Muscle of back (tissue), 3 donors: ENCODE measurements at regions not wholly inside any gene's neighbourhood (a gene's known extent, or its start where the extent isn't known, plus 50 kb on each side); places are given as distances from the start of the nearest gene placed in this dataset.

Source experiments
- DNase-seq, 3 donors: peaks; one replicate each; pipeline versions ENCODE4 v3.0.0 to v3.0.0-alpha.2; 2013

GRCh38 chr3:124535306-124535705, 194.9 kb upstream of the UMPS start:
- DNase-seq = no peak

- DNase-seq = no peak
Measured at GRCh38 chr3:124540550-124541211, 189.6 kb upstream of the UMPS start.

GRCh38 chr3:124542214-124542869, 187.9 kb upstream of the UMPS start:
- no peak for DNase-seq

DNA sequence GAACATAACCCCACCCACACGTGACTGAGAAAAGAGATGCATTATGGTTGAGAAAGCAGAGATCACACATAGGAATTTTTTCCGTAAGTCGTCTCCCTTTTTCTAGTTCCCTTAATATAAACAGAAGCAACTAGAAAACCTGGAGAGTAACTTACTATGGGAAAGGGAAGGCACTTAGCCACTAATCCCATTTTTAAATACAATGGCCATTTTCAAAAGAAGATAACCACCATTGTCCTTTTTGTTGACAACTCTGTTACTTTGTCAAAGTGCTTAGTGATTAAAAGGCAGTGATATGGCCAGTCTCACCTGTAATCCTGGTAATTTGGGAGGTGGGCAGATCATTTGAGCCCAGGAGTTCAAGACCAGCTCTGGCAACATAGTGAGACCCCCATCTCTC, 184.4 kb upstream of the UMPS start:
- no peak for DNase-seq

GRCh38 chr3:124552224-124552623, 178.0 kb upstream of the UMPS start:
- no peak for DNase-seq

- DNase-seq = no peak
Measured at GRCh38 chr3:124553178-124553577, 177.1 kb upstream of the UMPS start.

GRCh38 chr3:124556636-124557035, 173.6 kb upstream of the UMPS start:
- DNase-seq = no peak

DNA sequence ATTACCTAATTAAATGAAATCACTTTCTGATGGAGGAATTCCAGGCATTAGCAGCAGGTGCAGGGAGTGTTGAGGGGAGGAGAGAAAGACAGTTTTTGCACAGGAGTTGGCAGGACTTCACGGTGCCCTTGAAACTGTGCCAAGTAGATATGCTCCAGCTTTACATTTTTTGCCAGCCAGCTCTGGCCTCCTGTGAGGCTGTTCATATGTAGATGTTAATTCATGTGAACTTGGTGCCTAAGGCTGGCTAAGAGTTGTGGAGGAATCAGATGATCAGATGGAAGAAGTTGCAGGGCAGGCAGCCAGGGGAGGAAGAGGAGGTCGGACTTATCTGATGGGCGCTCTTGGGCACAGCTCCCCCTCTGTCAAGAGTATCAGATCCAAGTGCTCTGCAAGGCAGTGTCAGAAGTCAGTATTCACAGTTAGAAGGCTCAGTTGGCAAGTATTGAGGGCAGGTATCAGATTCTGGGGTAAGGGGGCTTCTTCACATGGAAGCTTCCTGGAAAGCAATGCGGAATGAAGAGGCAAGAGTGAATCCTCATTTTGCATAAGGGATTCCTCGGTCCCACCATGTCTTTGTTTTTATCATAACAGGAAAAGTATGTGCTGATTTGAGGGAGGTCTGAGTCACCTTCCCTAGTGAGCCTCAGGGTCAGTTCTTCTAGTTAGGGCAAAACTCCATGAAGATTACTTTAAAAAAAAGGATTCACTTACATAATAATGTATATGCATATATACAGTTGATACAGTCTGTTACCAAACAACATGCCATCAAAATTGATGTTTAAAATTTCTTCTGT, 172.6 kb upstream of the UMPS start:
- no peak for DNase-seq

GRCh38 chr3:124558991-124559845, 171.0 kb upstream of the UMPS start:
- peak; percentile 67 to 95 (median 81) for DNase-seq

DNA sequence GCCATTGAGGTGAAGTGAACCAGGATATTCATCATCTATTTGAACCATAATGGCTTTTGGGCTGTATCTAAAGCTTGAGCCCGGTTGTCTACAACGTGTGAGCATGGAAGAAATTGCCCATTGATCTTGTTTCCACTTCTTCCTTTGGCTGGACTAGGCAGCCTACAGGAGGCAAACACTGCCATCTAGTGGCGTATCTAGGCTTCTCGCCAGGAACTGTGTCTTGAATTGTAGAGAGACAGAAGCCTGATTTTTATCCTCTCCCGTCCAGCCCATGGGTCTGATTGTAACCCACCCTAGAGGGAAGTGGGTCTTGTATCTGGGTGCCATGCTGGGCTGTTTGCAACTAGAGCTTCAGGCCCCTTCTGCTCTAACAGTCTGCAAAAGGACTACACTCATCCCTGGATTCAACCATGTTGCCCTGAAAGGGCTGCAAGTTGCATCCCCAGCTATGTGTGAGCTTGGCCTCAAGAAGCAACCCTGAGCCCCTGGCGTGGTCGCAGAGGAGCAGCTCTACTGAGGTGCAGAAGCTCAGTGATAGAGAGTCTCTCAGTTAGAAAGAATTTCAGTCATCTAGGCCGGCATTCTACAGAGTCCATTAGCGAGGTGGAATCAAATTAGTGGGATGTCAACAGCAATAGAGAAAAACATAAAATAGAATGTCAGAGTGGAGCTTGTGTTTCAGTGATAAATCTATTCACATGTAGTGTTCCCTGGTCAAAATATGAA, 170.2 kb upstream of the UMPS start:
- peak; percentile 79 to 85 (median 82) for DNase-seq

GRCh38 chr3:124560666-124561215, 169.5 kb upstream of the UMPS start:
- DNase-seq = no peak

- DNase-seq = no peak
Measured at GRCh38 chr3:124562769-124563168, 167.5 kb upstream of the UMPS start.

GRCh38 chr3:124563376-124563775, 166.9 kb upstream of the UMPS start:
- no peak for DNase-seq

GRCh38 chr3:124565013-124565412, 165.2 kb upstream of the UMPS start:
- DNase-seq = peak; percentile 73 to 90 (median 88)

DNA sequence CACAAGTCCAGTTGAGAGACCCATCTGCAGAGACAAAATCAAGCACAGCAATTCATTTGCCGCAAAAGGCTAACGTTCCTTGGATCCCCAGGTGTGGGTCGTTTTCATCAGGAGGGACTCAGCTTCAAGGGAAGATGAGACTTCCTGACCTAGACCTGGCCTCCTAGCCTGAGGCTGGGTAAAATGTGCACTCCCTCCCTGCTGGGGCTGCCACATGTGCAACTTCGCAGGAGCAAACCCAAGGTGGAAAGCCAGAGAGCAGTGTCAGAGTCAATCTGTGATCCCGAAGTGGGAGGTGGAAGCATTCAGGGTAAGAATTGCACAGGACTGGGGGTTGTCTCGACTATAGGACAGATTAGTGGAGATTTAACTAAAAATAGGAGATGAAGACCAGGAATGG, 164.7 kb upstream of the UMPS start:
- DNase-seq = no peak

DNA sequence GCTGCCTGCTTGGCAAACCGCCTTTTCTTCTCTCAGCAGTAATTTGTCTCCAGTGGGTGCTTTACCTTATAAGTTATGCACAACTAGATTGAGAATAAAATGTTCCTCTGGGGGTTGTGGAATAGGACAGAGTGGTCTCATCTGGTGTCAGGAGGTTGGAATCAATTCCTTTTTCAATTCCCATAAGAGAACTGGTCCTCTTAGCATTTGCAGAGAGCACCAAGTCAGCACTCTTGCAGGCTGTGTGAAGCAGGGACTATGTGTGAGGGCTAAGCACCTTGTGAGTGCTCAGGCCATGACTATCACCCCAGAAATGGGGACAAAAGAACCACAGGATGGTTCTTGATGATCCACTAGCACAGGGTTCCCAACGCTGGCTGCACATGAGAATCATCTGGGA, 163.6 kb upstream of the UMPS start:
- DNase-seq = no peak

DNA sequence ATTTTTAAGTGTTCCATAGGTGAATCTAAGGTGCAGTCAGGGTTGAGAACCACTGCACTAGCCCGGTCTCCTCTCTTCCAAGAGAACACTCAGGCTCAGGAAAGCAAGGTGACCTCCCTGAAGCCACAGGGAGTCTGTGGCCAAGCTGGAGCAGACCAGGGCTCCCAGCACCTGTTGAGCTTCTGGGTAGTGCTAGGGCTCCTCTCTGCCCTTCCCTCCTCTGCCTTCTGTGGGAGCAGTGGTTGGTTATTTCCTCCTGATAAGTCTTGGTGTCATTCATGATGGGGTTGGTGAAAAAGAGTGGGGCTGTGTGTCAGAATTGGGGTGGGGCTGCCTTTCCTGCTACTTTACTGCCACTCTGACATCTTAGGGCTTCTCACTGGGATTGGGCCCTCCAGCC, 163.1 kb upstream of the UMPS start:
- DNase-seq = no peak

GRCh38 chr3:124569761-124570160, 160.5 kb upstream of the UMPS start:
- DNase-seq = no peak

DNA sequence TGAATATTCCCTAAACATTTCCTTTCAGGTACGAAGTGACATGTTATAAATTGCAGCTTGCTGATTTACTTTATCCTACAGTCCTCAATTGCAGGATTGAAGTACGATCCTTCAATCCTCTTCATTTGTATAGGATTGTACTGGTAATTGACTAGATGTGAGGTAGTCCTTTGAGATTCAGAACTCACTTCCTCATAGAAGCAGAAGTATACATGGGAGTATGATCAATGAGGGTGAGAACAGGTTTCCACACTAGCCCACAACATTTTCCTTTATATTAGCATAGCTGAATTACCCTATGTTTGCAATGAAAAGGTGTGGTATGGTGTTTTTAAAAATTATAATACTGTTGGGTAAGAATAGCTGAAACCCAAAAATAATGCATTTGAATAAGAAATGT, 160.0 kb upstream of the UMPS start:
- no peak for DNase-seq

DNA sequence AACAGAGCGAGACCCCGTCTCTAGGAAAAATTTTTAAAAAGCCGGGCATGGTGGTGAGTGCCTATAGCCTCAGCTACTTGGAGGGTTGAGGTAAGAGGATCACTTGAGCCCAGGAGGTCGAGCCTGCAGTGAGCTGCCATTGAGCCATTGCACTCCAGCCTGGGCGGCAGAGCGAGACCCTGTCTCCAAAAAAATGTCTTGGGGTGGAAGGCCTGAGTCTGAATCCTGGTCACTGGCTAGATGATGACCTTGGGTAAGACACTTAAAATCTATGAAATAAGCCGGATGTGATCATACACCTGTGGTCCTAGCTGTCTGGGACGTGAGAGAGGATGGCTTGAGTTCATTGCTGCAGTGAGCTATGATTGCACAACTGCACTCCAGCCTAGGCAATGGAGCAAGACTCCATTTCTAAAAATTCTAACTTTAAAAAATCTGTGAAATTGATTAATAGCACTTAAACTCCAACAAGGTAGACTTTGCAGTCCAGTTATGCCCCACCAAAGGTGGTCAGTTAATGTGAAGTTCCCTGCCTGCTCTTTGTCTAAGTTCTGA, 157.3 kb upstream of the UMPS start:
- DNase-seq = no peak

GRCh38 chr3:124574012-124574411, 156.2 kb upstream of the UMPS start:
- DNase-seq = no peak
